ENCODE measurements at regions not wholly inside any gene's neighbourhood (a gene's known extent, or its start where the extent isn't known, plus 50 kb on each side); places are given as distances from the start of the nearest gene placed in this dataset.
"Not testable (repeated sequence)": the region's sequence is repeated elsewhere in the genome, so short reads cannot be mapped to it uniquely, and the experiment has no call there.

- DNase-seq: not testable (repeated sequence)
These were observed 63.3 kb upstream of the SULF2 start for GRCh38 chr20:47848534-47848933.

GRCh38 chr20:47847884-47848485 lies 62.7 kb upstream of the SULF2 start:
- no peak for DNase-seq

- not testable (repeated sequence) for DNase-seq
These were observed 61.9 kb upstream of the SULF2 start for GRCh38 chr20:47847220-47847619.

- not testable (repeated sequence) for DNase-seq
These were observed 61.4 kb upstream of the SULF2 start for GRCh38 chr20:47846651-47847050.

GRCh38 chr20:47845382-47845977 lies 60.2 kb upstream of the SULF2 start:
- not testable (repeated sequence) for DNase-seq

- not testable (repeated sequence) for DNase-seq
These were observed 59.3 kb upstream of the SULF2 start for GRCh38 chr20:47844568-47844906.

- DNase-seq: no peak
These were observed 58.7 kb upstream of the SULF2 start for GRCh38 chr20:47843886-47844567.

GRCh38 chr20:47842950-47843349 lies 57.7 kb upstream of the SULF2 start:
- not testable (repeated sequence) for DNase-seq

- DNase-seq: not testable (repeated sequence)
These were observed 56.7 kb upstream of the SULF2 start for GRCh38 chr20:47842004-47842403.

GRCh38 chr20:47836256-47836817 lies 51.1 kb upstream of the SULF2 start:
- DNase-seq: not testable (repeated sequence)
